Mucosa of descending colon (tissue), 3 donors: ENCODE measurements at regions not wholly inside any gene's neighbourhood (a gene's known extent, or its start where the extent isn't known, plus 50 kb on each side); places are given as distances from the start of the nearest gene placed in this dataset.
"Not testable (repeated sequence)": the region's sequence is repeated elsewhere in the genome, so short reads cannot be mapped to it uniquely, and the experiment has no call there.

Experiments used
- ATAC-seq: fragments of 200-7000 bp; cut with Tn5 transposase; one replicate; pipeline ENCODE4 v1.9.1; 2020; ENCODE audit warnings: mild to moderate bottlenecking, moderate library complexity
- DNase-seq, 3 donors: peaks; one replicate each; pipeline ENCODE4 v3.0.0-alpha.2; 2020
- H3K36me3 ChIP-seq: fragments of 200-600 bp; one replicate; pipeline ENCODE4 v1.8.0; 2021; ENCODE audit warnings: low read depth, mild to moderate bottlenecking
- H3K4me1 ChIP-seq: fragments of 200-600 bp; one replicate; pipeline ENCODE4 v1.8.0; 2021; ENCODE audit warnings: low read depth, mild to moderate bottlenecking
- H3K4me3 ChIP-seq: fragments of 200-600 bp; one replicate; pipeline ENCODE4 v1.8.0; 2021; ENCODE audit warnings: mild to moderate bottlenecking
- H3K9me3 ChIP-seq: fragments of 200-600 bp; one replicate; pipeline ENCODE4 v1.8.0; 2021; ENCODE audit warnings: mild to moderate bottlenecking
- intact Hi-C, 2 donors: fragments of 100-400 bp; cut with DNase I in 1 of 2; cut with micrococcal nuclease in 1 of 2; formaldehyde crosslinking; loops; one replicate each; pipeline versions ENCODE4 v1.11.0 to v1.11.1; 2022; cut with DNase I, micrococcal nuclease
- TF ChIP-seq, protein P1 (sequence below): fragments of 200-600 bp; IDR thresholded peaks from one replicate; pipeline ENCODE4 v1.8.0; 2022; ENCODE audit warnings: antibody characterized with exemption, mild to moderate bottlenecking
- donor health status: DM: no; HTN: no; CAD: no; lungs with moderate emphysema.
- donor health status: DM: no; HTN: no; CAD: no.
- donor health status: DM: no; HTN: yes; CAD: no.

DNA sequence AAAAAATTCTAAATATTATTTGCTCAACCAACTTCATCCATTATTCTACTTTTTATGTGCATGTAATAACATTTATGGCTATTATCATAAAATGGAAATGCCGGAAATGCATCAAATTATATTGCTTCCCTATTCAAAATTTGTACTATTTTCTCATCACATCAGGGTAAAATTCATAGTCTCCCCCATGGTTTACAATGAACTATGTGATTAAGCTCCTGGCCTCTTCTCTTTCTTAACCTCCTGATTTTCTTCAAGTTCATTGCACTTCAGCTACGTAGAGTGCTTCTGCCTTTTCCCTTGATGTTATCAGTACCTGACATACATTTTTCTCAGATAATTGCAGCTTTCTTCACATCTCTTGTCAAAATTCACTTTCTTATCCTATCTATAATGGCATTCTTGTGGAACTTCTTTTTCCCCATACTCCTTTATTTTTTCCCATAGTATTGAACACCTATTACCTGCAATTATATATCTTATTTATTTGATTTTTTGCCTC is 699.1 kb upstream of the ADGRB3 start:
- Histone ChIP-seq H3K36me3 (no peaks in the 10 kb centered on the region), H3K4me1 (no peaks in the 10 kb centered on the region), H3K9me3 (peaks cover 33% of the 10 kb centered on the region), H3K4me3 (no peak overlapping the region)
- TF ChIP-seq, protein P1, sequence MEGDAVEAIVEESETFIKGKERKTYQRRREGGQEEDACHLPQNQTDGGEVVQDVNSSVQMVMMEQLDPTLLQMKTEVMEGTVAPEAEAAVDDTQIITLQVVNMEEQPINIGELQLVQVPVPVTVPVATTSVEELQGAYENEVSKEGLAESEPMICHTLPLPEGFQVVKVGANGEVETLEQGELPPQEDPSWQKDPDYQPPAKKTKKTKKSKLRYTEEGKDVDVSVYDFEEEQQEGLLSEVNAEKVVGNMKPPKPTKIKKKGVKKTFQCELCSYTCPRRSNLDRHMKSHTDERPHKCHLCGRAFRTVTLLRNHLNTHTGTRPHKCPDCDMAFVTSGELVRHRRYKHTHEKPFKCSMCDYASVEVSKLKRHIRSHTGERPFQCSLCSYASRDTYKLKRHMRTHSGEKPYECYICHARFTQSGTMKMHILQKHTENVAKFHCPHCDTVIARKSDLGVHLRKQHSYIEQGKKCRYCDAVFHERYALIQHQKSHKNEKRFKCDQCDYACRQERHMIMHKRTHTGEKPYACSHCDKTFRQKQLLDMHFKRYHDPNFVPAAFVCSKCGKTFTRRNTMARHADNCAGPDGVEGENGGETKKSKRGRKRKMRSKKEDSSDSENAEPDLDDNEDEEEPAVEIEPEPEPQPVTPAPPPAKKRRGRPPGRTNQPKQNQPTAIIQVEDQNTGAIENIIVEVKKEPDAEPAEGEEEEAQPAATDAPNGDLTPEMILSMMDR: no peak
- DNase-seq (no peak), ATAC-seq (no peak)
- intact Hi-C loops: no loop called here

GRCh38 chr6:67933278-67933677 is 701.8 kb upstream of the ADGRB3 start:
- intact Hi-C loops: no loop called here
- no peaks in the 10 kb centered on the region for H3K4me1 ChIP-seq

GRCh38 chr6:67922588-67922987 is 712.5 kb upstream of the ADGRB3 start:
- ATAC-seq, H3K4me3 ChIP-seq, DNase-seq, intact Hi-C loops, H3K36me3 ChIP-seq, H3K4me1 ChIP-seq: not testable (repeated sequence)
- H3K9me3 ChIP-seq: peaks cover 55% of the 10 kb centered on the region

More at GRCh38 chr6:67933278-67933677, 701.8 kb upstream of the ADGRB3 start:
- DNase-seq (no peak), ATAC-seq (no peak)
- peaks cover 34% of the 10 kb centered on the region for H3K9me3 ChIP-seq
- TF ChIP-seq, protein P1: no peak
- no peaks in the 10 kb centered on the region for H3K36me3 ChIP-seq
- H3K4me3 ChIP-seq: no peak overlapping the region

GRCh38 chr6:67920040-67920439 is 715.0 kb upstream of the ADGRB3 start:
- ATAC-seq, H3K4me3 ChIP-seq, H3K4me1 ChIP-seq, intact Hi-C loops, DNase-seq, H3K36me3 ChIP-seq: not testable (repeated sequence)
- H3K9me3 ChIP-seq: peaks cover 43% of the 10 kb centered on the region

DNA sequence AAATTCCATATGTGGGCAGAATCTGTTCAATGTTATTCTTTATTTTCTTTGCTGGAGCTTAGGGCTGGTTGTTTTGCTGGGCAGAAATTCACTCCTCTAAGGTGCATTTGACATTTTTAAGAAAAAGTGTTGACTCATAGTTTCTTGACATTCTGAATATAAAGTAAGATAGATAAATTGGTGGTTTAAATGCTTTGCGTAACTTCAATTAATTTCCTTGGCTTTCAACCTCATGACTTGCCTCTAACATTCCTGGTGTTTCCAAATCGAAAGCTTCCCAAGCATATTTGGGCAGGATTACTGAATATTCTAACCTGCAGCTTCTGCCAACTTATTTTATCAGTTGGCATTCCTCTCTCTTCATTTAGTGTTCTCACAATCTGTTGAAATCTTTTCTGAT is 718.7 kb upstream of the ADGRB3 start:
- no peak overlapping the region for H3K4me3 ChIP-seq
- TF ChIP-seq, protein P1: no peak
- ATAC-seq (no peak), DNase-seq (no peak)
- H3K36me3 ChIP-seq: no peaks in the 10 kb centered on the region
- no peaks in the 10 kb centered on the region for H3K4me1 ChIP-seq
- intact Hi-C loops: no loop called here
- H3K9me3 ChIP-seq: peaks cover 44% of the 10 kb centered on the region

- intact Hi-C loops: no loop called here
- DNase-seq (no peak), ATAC-seq (no peak)
- peaks cover 32% of the 10 kb centered on the region for H3K9me3 ChIP-seq
- TF ChIP-seq, protein P1: no peak
- H3K36me3 ChIP-seq: no peaks in the 10 kb centered on the region
- H3K4me1 ChIP-seq: no peaks in the 10 kb centered on the region
- H3K4me3 ChIP-seq: no peak overlapping the region
Observed at GRCh38 chr6:67914419-67914818, 720.7 kb upstream of the ADGRB3 start.

- ATAC-seq: no peak
- TF ChIP-seq, protein P1: no peak
- Histone ChIP-seq H3K4me1 (no peaks in the 10 kb centered on the region), H3K9me3 (peaks cover 18% of the 10 kb centered on the region), H3K4me3 (no peak overlapping the region), H3K36me3 (no peaks in the 10 kb centered on the region)
- intact Hi-C loops: no loop called here
- no peak for DNase-seq
Observed at GRCh38 chr6:67909354-67909753, 725.7 kb upstream of the ADGRB3 start.
